ENCODE measurements at regions not wholly inside any gene's neighbourhood (a gene's known extent, or its start where the extent isn't known, plus 50 kb on each side); places are given as distances from the start of the nearest gene placed in this dataset.

DNA sequence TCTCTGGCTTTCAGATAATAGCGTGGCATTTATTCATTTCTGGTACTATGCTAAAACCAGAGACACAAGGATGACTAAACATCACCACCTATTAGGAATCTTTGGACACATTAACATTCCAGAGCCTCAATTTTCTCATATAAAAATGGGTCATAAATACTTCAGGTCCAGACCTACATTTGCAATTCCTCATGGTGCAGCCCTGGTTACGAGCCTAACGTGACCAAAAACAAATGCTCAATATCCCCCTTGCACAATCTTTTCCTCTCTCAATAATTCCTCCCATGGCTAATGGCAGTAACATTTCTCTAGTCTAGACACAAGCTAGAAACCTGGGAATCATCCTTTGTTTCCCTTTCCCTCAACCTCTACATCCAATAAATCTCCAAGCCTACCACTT lies 112.8 kb upstream of the NABP1 start:
- no peak for DNase-seq

DNA sequence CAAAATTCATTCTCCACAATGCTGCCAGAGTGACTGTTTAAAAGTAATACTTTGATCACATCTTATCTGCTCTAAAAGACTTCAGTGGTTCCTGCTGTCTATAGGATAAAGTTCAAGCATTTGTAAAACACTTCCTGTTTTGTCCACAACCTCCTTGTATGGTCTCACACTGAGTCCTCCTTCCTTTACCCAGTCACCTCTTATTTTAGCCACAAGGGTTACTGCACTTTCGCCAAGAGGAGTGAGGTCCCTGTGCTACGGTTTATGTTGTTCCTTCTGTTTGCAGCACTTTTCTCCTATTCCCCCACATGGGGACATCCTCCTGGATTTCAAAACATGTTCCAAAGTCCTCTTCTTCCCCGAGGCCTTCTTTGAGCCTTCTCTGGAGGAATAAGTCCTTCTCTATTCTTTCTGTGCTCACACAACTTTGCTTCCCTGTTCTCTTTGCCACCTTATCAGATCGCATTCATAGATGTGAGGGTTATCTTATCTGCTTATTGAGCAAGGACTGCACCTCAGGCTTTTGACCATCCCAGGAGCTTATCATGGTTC lies 112.2 kb upstream of the NABP1 start:
- no peak for DNase-seq

DNA sequence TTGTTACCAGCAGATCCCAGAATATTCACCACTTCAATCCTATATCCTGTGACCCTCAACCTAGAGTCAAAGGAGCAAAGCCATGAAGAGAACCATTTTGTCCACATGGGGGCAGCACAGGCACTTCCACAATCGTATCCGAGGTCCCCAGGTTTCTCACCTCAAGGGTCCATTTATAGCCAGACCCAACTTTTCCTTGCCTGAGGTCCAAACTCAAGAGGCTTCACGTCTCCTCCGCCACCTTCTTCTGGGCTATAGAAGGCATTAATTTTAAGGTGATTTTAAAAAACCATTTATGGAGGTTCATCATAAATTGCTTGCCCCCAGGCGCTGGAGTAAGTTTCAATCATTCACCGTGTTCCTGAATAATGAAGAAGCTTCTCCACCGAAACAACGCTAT lies 111.6 kb upstream of the NABP1 start:
- DNase-seq = no peak

- no peak for DNase-seq
Measured at GRCh38 chr2:191567206-191567605, 110.7 kb upstream of the NABP1 start.

- DNase-seq = no peak
Measured at GRCh38 chr2:191569025-191569424, 108.9 kb upstream of the NABP1 start.

- DNase-seq = no peak
Measured at GRCh38 chr2:191571163-191571769, 106.7 kb upstream of the NABP1 start.

GRCh38 chr2:191572319-191572718 lies 105.6 kb upstream of the NABP1 start:
- DNase-seq = no peak

GRCh38 chr2:191573216-191573615 lies 104.7 kb upstream of the NABP1 start:
- no peak for DNase-seq

- DNase-seq = no peak
Measured at GRCh38 chr2:191574232-191574631, 103.7 kb upstream of the NABP1 start.

GRCh38 chr2:191577605-191578004 lies 100.3 kb upstream of the NABP1 start:
- no peak for DNase-seq

- no peak for DNase-seq
Measured at GRCh38 chr2:191578031-191578430, 99.9 kb upstream of the NABP1 start.

DNA sequence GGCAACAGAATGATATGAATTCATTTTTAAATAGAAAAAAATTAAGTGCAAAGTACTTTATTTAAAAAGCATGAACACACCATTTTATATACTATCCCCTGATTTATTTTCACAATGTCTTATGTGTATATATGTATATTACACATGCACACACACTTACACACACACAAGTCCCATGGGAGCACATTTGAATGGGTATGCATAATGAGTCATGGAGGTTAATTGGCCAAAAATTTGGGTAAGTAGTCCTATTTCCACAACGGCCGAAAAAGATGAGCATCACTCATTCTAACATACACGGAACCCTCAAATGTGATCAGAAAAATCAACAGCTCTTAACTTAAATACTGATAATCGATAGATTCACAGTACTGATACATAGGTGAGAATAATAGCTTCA lies 97.4 kb upstream of the NABP1 start:
- DNase-seq = no peak

DNA sequence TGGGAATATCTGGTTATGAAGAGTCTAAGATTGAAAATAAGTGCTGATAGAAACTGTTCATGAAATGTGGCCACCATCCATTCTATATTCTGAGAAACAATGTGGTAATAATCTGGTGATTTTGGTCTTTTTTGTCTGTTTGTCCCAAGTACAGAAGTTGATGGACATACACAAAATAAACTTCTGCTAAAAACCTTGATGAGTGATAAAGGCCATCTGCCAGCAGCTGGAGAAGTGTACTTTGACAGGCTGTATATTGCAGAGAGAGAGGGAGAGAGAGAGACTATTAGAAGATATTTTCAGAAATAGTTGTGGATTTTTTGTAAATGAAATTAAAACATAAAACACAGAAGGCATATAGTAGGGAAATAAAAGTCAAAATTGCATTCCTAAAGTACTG lies 96.9 kb upstream of the NABP1 start:
- DNase-seq = no peak

DNA sequence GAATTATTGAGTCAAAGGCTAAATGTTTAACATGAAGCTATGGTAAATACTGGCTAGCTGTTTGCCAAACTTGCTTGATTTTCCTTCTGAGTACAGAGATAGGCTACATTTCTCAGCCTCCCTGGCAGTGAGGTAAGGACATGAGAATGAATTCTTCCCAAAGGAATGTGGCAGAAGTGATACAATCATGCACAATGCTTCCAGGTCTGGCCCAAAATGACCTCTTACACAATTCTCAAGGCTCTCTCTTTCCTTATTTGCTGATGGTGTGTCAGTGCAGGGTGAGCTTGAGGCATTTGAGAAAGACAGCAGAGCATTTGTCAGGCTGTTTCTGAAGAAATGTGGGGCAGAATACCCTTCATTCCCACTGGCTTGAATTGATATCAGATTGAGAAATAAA lies 95.6 kb upstream of the NABP1 start:
- no peak for DNase-seq

DNA sequence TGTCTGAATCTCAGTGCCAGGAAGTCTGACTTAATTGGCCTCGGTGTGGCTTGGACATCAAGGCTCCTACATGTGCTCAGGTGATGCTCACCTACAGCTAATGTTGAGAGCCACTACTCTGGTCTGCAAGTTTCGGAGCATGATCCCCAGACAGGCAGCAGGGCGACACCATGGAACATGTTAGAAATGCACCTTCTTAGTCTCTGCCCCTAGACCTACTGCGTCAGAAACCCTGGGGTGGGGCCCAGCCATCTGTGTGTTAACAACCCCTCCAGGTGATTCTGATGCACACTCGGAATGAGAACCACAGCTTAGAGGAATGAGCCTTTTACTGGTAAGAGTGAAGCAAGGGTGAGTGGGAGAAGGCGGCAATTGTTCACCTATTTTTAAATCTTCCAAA lies 86.9 kb upstream of the NABP1 start:
- DNase-seq = no peak

DNA sequence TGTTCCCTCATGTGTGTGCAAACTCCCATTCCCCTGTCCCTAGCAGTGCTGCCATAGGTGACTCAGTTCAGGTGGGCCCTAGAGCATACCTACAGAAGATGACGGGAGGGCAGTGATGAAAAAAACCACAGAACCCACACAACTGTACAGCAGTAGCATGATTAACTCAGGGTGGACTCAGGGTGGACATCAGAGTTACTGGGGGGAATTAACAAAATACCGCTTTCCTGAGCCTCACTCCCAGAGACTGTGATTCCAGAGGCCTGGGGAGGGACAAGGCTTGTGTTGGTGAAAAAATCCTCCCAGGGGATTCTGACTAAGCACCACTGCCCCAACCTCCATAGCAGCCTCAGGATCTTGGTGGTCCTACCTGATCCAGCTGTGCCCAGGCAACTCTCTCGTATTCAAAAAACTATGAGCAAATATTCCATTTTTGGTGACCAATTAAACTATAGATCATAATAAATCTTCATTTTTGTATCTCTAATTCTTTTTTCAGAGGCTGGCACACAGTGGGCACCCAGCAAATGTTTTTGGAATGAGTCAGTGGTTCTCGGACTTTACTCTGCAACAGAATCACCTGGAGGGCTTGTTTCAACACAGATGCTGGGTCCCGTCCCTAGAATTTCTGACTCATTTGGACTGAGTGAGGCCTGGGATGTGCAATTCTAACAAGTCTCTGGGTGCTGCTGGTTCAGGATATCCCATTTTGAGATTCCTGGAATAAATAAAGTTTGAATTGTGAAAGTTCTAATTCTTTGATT lies 84.1 kb upstream of the NABP1 start:
- DNase-seq = no peak

GRCh38 chr2:191597186-191597751 lies 80.7 kb upstream of the NABP1 start:
- DNase-seq = no peak

DNA sequence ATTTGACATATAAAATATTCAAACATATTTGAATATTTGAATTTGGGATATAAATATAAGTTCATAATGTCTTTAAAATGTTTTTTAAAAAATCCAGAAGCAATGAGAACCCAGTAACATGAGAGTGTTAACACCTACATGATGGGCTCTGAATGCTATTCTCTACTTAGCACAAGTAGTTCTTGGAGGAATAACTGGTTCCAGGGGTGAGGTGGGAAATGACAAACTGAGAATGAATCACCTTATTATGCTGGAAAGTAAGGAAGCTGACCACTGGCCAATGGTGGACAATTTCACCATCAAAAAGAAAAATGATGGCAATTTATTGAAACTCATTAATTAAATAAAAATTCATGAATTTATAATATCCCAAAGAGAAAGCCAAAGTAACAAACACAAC lies 79.6 kb upstream of the NABP1 start:
- DNase-seq = no peak

DNA sequence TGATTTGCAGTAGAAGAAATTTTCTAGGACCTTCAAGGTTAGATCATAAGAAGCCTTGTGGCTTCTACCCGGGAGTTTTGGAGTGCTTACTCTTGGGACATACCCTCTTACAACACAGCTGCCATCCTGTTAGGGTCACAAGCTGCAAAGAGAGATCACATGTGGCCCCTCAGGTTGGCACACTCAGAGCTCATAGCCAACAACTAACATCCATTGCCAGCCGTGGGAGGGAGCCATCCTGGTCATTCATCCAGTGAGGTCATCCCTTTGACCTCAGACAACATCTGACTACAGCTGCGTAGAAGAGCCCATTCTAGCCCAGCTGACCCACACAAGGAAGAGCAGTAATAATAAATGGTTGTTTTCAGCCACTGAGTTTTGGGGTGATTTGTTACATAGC lies 76.9 kb upstream of the NABP1 start:
- DNase-seq = no peak

DNA sequence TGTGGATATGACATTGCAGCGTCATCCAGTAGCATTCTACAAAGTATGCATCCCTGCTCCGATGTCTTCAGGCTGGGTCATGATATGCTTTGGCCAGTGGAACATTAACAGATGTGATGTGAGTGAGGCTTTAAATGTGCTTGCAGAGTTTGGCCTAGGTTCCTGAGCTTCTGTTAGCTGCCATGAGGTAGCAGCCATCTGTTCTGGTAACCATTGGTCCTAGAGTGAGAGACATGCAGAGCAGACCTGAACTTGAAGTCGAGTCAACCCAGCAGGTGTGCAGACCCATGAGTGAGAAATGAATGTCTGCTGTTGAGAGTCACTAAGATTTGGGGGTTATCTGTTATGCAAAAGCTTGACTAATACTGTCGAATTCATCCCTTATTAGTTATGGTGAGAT lies 73.8 kb upstream of the NABP1 start:
- DNase-seq = no peak

- DNase-seq = no peak
Measured at GRCh38 chr2:191607096-191607495, 70.8 kb upstream of the NABP1 start.

DNA sequence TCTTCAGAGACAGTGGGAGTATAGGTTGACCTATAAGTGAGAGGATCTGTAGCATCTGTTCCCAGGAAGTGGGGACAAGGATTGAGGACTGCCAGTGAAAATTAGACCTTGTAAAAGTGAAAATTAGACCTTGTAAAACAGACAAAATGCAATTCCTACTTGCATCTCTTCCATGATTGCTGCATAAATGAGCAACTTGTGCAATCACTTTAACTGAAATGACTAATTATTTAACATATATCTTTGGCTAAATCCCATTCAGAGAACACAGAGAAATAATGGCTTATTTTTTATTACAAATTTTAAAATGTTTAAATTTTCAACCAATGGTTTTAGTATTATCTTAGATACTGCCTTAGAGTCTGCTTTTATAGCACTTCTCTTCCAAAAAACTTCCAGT lies 67.2 kb upstream of the NABP1 start:
- no peak for DNase-seq

- peak; percentile 29 for DNase-seq
Measured at GRCh38 chr2:191611614-191612013, 66.3 kb upstream of the NABP1 start.

GRCh38 chr2:191612496-191612895 lies 65.4 kb upstream of the NABP1 start:
- DNase-seq = no peak

Data from SIG-M5 (cell line).